ENCODE measurements at regions not wholly inside any gene's neighbourhood (a gene's known extent, or its start where the extent isn't known, plus 50 kb on each side); places are given as distances from the start of the nearest gene placed in this dataset.

DNA sequence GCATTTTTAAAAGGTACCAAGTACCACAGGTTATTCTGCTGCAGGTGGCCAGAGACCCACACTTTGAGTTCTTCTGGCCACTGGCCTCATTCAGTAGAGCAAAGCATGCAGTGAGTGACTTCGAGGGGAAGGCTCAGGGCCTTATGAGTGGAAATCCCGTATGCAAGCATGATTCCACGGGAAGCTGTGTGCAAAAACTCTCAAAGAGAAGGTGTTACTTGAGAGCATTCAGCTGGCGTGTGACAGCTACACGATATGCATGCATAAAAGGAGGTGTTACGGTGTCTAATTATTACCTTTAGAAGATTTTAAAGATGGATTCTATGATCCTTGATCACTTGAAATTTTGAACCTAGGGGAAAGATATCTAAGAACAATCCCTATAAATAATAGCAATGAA is 160.3 kb downstream of the ENC1 start:
- H3K4me2 ChIP-seq (ENCODE audit: low read length): no peak overlapping the region

GRCh38 chr5:74478328-74478727 is 162.2 kb downstream of the ENC1 start:
- Histone ChIP-seq H3F3A (ENCODE audit: insufficient read depth, low read length, poor library complexity, severe bottlenecking) (peaks cover 7% of the 10 kb centered on the region), H3K4me3 (ENCODE audit: low read length) (no peak overlapping the region), H3K4me2 (ENCODE audit: low read length) (no peak overlapping the region), H3K9ac (ENCODE audit: low read length) (peak overlapping the region; percentile 71), H3K27ac (ENCODE audit: low read length) (peak overlapping the region; percentile 97), H3K9me3 (ENCODE audit: low read length) (no peaks in the 10 kb centered on the region), H3K36me3 (ENCODE audit: insufficient read depth, low read length) (no peaks in the 10 kb centered on the region), H3K79me2 (replicated peaks; ENCODE audit: insufficient read depth, low read length) (no peaks in the 10 kb centered on the region), H2AFZ (ENCODE audit: low read depth, low read length) (no peak overlapping the region), H3K27me3 (ENCODE audit: insufficient read depth, low read depth, low read length) (no peaks in the 10 kb centered on the region), H3K9me2 (ENCODE audit: insufficient read depth, low read length) (no peaks in the 10 kb centered on the region), H4K20me1 (ENCODE audit: insufficient read depth) (no peaks in the 10 kb centered on the region)
- TF ChIP-seq RAD21 (conservative IDR thresholded peaks at IDR 0.05): no peak
- TF ChIP-seq MXI1 (conservative IDR thresholded peaks at IDR 0.05; ENCODE audit: poor library complexity, severe bottlenecking): no peak
- TF ChIP-seq REST (IDR thresholded peaks at IDR 0.05; ENCODE audit: borderline replicate concordance): no peak
- TF ChIP-seq CTCF (IDR thresholded peaks at IDR 0.05; ENCODE audit: poor library complexity, severe bottlenecking): no peak
- no peak for TF ChIP-seq EZH2 (IDR thresholded peaks at IDR 0.05; ENCODE audit: borderline replicate concordance, insufficient read depth, low read length, poor library complexity, severe bottlenecking)
- no peak for TF ChIP-seq TAF1 (IDR thresholded peaks at IDR 0.05; ENCODE audit: low read depth)

More for the DNA sequence above, 160.3 kb downstream of the ENC1 start:
- H3K27ac ChIP-seq (ENCODE audit: low read length): peak overlapping the region; percentile 52
- no peaks in the 10 kb centered on the region for H3K9me2 ChIP-seq (ENCODE audit: insufficient read depth, low read length)
- no peaks in the 10 kb centered on the region for H3K36me3 ChIP-seq (ENCODE audit: insufficient read depth, low read length)
- no peak overlapping the region for H2AFZ ChIP-seq (ENCODE audit: low read depth, low read length)
- H3F3A ChIP-seq (ENCODE audit: insufficient read depth, low read length, poor library complexity, severe bottlenecking): peaks cover 7% of the 10 kb centered on the region
- no peaks in the 10 kb centered on the region for H4K20me1 ChIP-seq (ENCODE audit: insufficient read depth)
- H3K9ac ChIP-seq (ENCODE audit: low read length): no peak overlapping the region
- no peaks in the 10 kb centered on the region for H3K79me2 ChIP-seq (replicated peaks; ENCODE audit: insufficient read depth, low read length)
- H3K9me3 ChIP-seq (ENCODE audit: low read length): no peaks in the 10 kb centered on the region
- no peak overlapping the region for H3K4me3 ChIP-seq (ENCODE audit: low read length)
- no peaks in the 10 kb centered on the region for H3K27me3 ChIP-seq (ENCODE audit: insufficient read depth, low read depth, low read length)
- no peak for TF ChIP-seq POLR2AphosphoS5 (IDR thresholded peaks at IDR 0.05)
- no peak for TF ChIP-seq CTCF (IDR thresholded peaks at IDR 0.05; ENCODE audit: poor library complexity, severe bottlenecking)
- no peak for TF ChIP-seq EZH2 (IDR thresholded peaks at IDR 0.05; ENCODE audit: borderline replicate concordance, insufficient read depth, low read length, poor library complexity, severe bottlenecking)
- no peak for TF ChIP-seq SMC3 (conservative IDR thresholded peaks at IDR 0.05; ENCODE audit: poor library complexity)
- no peak for TF ChIP-seq TAF1 (IDR thresholded peaks at IDR 0.05; ENCODE audit: low read depth)
- TF ChIP-seq MXI1 (conservative IDR thresholded peaks at IDR 0.05; ENCODE audit: poor library complexity, severe bottlenecking): no peak
- no peak for TF ChIP-seq RAD21 (conservative IDR thresholded peaks at IDR 0.05)
- TF ChIP-seq REST (IDR thresholded peaks at IDR 0.05; ENCODE audit: borderline replicate concordance): no peak
- TF ChIP-seq EP300 (conservative IDR thresholded peaks at IDR 0.05; ENCODE audit: poor library complexity, severe bottlenecking): no peak
